Breast epithelium (tissue), 4 donors: ENCODE measurements at regions not wholly inside any gene's neighbourhood (a gene's known extent, or its start where the extent isn't known, plus 50 kb on each side); places are given as distances from the start of the nearest gene placed in this dataset.

Experiments
- DNase-seq, 2 donors: peaks; one replicate each; pipeline ENCODE4 v3.0.0-alpha.2; 2019; ENCODE audit warnings: low spot score in 2 of 2
- H3K27ac ChIP-seq, 2 donors: fragments of 200-600 bp; sonication (generic) in 1 of 2; one replicate each; pipeline ENCODE4 v1.5.1; 2016 to 2019; ENCODE audit warnings: mild to moderate bottlenecking in 1 of 2
- H3K27me3 ChIP-seq, 2 donors: fragments of 200-600 bp; sonication (generic) in 1 of 2; one replicate each; pipeline versions ENCODE4 v1.5.1 to v1.6.0; 2017 to 2019; ENCODE audit warnings: control low read depth in 1 of 2, mild to moderate bottlenecking in 1 of 2
- H3K36me3 ChIP-seq: fragments of 200-600 bp; one replicate; pipeline ENCODE4 v1.5.1; 2019
- H3K4me1 ChIP-seq, 2 donors: fragments of 200-600 bp; sonication (generic); one replicate each; pipeline ENCODE4 v1.5.1; 2016 to 2019; ENCODE audit warnings: control low read depth in 1 of 2
- H3K4me3 ChIP-seq, 3 donors: fragments of 200-600 bp; sonication (generic); 1 replicate in 2 of 3; 2 replicates in 1 of 3; pipeline ENCODE4 v1.5.1; 2016 to 2019; ENCODE audit warnings: mild to moderate bottlenecking in 3 of 3, moderate library complexity in 2 of 3
- H3K9me3 ChIP-seq, 2 donors: fragments of 200-600 bp; sonication (generic) in 1 of 2; one replicate each; pipeline ENCODE4 v1.5.1; 2016 to 2019; ENCODE audit warnings: control low read depth in 1 of 2
- CTCF ChIP-seq, 3 donors: fragments of 450-650 bp; IDR thresholded peaks; one replicate each; pipeline ENCODE4 v1.5.1; 2016 to 2017; ENCODE audit warnings: antibody characterized with exemption in 3 of 3, mild to moderate bottlenecking in 3 of 3, moderate library complexity in 3 of 3
- POLR2A ChIP-seq: fragments of 450-650 bp; IDR thresholded peaks from one replicate; pipeline ENCODE4 v1.6.1; 2016; ENCODE audit warnings: antibody characterized with exemption, mild to moderate bottlenecking, moderate library complexity
- POLR2AphosphoS5 ChIP-seq, 3 donors: sonication (generic); formaldehyde crosslinking; IDR thresholded peaks; one replicate each; pipeline ENCODE4 v1.6.1; 2017; ENCODE audit warnings: antibody characterized with exemption in 3 of 3
- intact Hi-C: fragments of 100-400 bp; cut with DNase I; formaldehyde crosslinking; loops from one replicate; pipeline ENCODE4 v1.15.1; 2023; ENCODE audit warnings: low total_unique reads

GRCh38 chr5:63175850-63176249 is 597.2 kb downstream of the LRRC70 start:
- no peak overlapping the region for H3K27ac ChIP-seq
- no peaks in the 10 kb centered on the region for H3K4me1 ChIP-seq
- intact Hi-C loops: no loop called here
- H3K36me3 ChIP-seq: no peaks in the 10 kb centered on the region
- H3K27me3 ChIP-seq: no peaks in the 10 kb centered on the region
- no peaks in the 10 kb centered on the region for H3K9me3 ChIP-seq
- TF ChIP-seq CTCF (IDR thresholded peaks at IDR 0.05) (no peak), POLR2A (no peak), POLR2AphosphoS5 (IDR thresholded peaks at IDR 0.05) (no peak)
- H3K4me3 ChIP-seq: no peak overlapping the region
- DNase-seq: no peak

- H3K9me3 ChIP-seq: no peaks in the 10 kb centered on the region
- intact Hi-C loops: no loop called here
- TF ChIP-seq CTCF (IDR thresholded peaks at IDR 0.05) (no peak), POLR2AphosphoS5 (IDR thresholded peaks at IDR 0.05) (no peak), POLR2A (no peak)
Measured at GRCh38 chr5:63170486-63170885, 591.9 kb downstream of the LRRC70 start.

GRCh38 chr5:63164838-63165535 is 586.4 kb downstream of the LRRC70 start:
- Histone ChIP-seq H3K4me3 (no peak overlapping the region), H3K4me1 (no peaks in the 10 kb centered on the region), H3K27ac (no peak overlapping the region), H3K27me3 (no peaks in the 10 kb centered on the region), H3K9me3 (no peaks in the 10 kb centered on the region), H3K36me3 (no peaks in the 10 kb centered on the region)
- intact Hi-C loops: no loop called here
- no peak for DNase-seq
- no peak for TF ChIP-seq POLR2AphosphoS5 (IDR thresholded peaks at IDR 0.05)
- no peak for TF ChIP-seq POLR2A
- TF ChIP-seq CTCF (IDR thresholded peaks at IDR 0.05): no peak

More at GRCh38 chr5:63170486-63170885, 591.9 kb downstream of the LRRC70 start:
- Histone ChIP-seq H3K4me3 (no peak overlapping the region), H3K36me3 (no peaks in the 10 kb centered on the region), H3K4me1 (no peaks in the 10 kb centered on the region), H3K27me3 (no peaks in the 10 kb centered on the region), H3K27ac (no peak overlapping the region)
- no peak for DNase-seq

GRCh38 chr5:63164339-63164738 is 585.7 kb downstream of the LRRC70 start:
- H3K4me3 ChIP-seq: no peak overlapping the region
- intact Hi-C loops: no loop called here
- no peak overlapping the region for H3K27ac ChIP-seq
- no peak for TF ChIP-seq CTCF (IDR thresholded peaks at IDR 0.05)
- no peak for TF ChIP-seq POLR2A
- no peak for TF ChIP-seq POLR2AphosphoS5 (IDR thresholded peaks at IDR 0.05)
- no peaks in the 10 kb centered on the region for H3K36me3 ChIP-seq
- H3K4me1 ChIP-seq: no peaks in the 10 kb centered on the region
- no peak for DNase-seq
- no peaks in the 10 kb centered on the region for H3K27me3 ChIP-seq
- H3K9me3 ChIP-seq: no peaks in the 10 kb centered on the region

GRCh38 chr5:63155310-63155631 is 576.7 kb downstream of the LRRC70 start:
- no peak for DNase-seq
- TF ChIP-seq CTCF (IDR thresholded peaks at IDR 0.05) (no peak), POLR2AphosphoS5 (IDR thresholded peaks at IDR 0.05) (no peak), POLR2A (no peak)
- no peaks in the 10 kb centered on the region for H3K36me3 ChIP-seq
- no peaks in the 10 kb centered on the region for H3K27me3 ChIP-seq
- H3K4me3 ChIP-seq: no peak overlapping the region
- intact Hi-C loops: no loop called here
- no peaks in the 10 kb centered on the region for H3K4me1 ChIP-seq
- no peak overlapping the region for H3K27ac ChIP-seq
- H3K9me3 ChIP-seq: no peaks in the 10 kb centered on the region
